ENCODE measurements at regions not wholly inside any gene's neighbourhood (a gene's known extent, or its start where the extent isn't known, plus 50 kb on each side); places are given as distances from the start of the nearest gene placed in this dataset.
"Not testable (repeated sequence)": the region's sequence is repeated elsewhere in the genome, so short reads cannot be mapped to it uniquely, and the experiment has no call there.

DNA sequence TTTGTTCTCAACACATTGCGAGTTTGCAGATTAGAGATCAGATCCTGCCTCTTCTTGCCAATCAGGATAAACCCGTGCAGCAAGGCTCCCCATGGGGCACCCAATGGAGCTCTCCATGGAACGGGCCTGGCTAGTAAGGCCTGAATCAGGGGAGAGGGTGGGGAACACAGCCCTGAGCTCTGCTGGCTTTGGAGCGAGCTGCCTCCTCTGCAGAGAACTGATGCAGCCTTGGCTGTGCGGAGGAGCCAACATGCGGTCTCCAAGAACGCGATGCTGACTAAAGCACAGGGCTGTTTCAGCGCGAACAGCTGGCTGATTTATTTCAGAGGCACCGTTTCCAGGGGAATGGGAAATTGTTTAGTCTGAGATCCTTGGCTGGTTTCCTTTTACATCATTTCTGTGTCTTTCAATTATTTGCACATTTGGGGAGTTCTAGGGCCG, 139.7 kb downstream of the TSEN15 start:
- Histone ChIP-seq H3K27ac (no peak overlapping the region), H3K9me3 (no peaks in the 10 kb centered on the region), H3K4me3 (no peak overlapping the region), H3K27me3 (replicated peaks in 1 of 7) (peaks cover 0 to 23% (median 0%) of the 10 kb centered on the region in 7 donors), H3K4me1 (peaks cover 0 to 3% (median 0%) of the 10 kb centered on the region in 6 donors), H3K36me3 (no peaks in the 10 kb centered on the region)
- no peak for TF ChIP-seq POLR2A (IDR thresholded peaks at IDR 0.05)
- TF ChIP-seq, protein P1, sequence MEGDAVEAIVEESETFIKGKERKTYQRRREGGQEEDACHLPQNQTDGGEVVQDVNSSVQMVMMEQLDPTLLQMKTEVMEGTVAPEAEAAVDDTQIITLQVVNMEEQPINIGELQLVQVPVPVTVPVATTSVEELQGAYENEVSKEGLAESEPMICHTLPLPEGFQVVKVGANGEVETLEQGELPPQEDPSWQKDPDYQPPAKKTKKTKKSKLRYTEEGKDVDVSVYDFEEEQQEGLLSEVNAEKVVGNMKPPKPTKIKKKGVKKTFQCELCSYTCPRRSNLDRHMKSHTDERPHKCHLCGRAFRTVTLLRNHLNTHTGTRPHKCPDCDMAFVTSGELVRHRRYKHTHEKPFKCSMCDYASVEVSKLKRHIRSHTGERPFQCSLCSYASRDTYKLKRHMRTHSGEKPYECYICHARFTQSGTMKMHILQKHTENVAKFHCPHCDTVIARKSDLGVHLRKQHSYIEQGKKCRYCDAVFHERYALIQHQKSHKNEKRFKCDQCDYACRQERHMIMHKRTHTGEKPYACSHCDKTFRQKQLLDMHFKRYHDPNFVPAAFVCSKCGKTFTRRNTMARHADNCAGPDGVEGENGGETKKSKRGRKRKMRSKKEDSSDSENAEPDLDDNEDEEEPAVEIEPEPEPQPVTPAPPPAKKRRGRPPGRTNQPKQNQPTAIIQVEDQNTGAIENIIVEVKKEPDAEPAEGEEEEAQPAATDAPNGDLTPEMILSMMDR (IDR thresholded peaks at IDR 0.05 in 8 of 11, conservative IDR thresholded peaks at IDR 0.05 in 3 of 11) = no peak
- TF ChIP-seq POLR2AphosphoS5 (IDR thresholded peaks at IDR 0.05) = no peak
- 47 to 80% (median 59%) methylated on average over 12 of the region's 12 CpGs for WGBS, 5 donors
- DNase-seq = no peak
- intact Hi-C loops (cut with DNase I; ENCODE audit: low total_unique reads) = no loop called here

DNA sequence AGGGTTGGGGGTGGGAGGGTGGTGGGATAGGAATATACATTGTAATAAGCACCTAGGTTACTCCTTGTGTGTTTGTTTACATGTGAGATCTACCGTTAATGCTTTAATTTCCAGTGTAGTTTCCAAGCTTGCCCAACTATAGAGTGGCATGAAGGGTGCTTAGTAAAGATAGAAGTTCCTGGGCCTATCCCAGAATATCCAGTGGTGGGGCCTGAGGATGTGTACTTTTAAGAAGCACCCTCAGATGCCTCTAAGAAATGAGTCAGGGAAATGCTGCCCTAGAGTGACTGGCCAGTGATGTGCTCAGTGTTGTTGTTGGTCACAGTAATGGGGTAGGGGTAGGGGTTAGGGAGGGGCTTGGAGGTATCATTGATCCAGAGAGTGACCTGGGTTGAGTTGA, 141.3 kb downstream of the TSEN15 start:
- intact Hi-C loops (cut with DNase I; ENCODE audit: low total_unique reads) = no loop called here
- 88 to 100% (median 92%) methylated on average over 1 of the region's 1 CpG for WGBS, 5 donors
- Histone ChIP-seq H3K9me3 (no peaks in the 10 kb centered on the region), H3K4me3 (no peak overlapping the region), H3K27ac (no peak overlapping the region), H3K36me3 (no peaks in the 10 kb centered on the region), H3K27me3 (replicated peaks in 1 of 7) (peaks cover 0 to 23% (median 0%) of the 10 kb centered on the region in 7 donors), H3K4me1 (peaks cover 0 to 3% (median 0%) of the 10 kb centered on the region in 6 donors)
- TF ChIP-seq POLR2AphosphoS5 (IDR thresholded peaks at IDR 0.05) = no peak
- TF ChIP-seq, protein P1 (IDR thresholded peaks at IDR 0.05 in 8 of 11, conservative IDR thresholded peaks at IDR 0.05 in 3 of 11) = no peak
- TF ChIP-seq POLR2A (IDR thresholded peaks at IDR 0.05) = no peak
- DNase-seq = no peak

DNA sequence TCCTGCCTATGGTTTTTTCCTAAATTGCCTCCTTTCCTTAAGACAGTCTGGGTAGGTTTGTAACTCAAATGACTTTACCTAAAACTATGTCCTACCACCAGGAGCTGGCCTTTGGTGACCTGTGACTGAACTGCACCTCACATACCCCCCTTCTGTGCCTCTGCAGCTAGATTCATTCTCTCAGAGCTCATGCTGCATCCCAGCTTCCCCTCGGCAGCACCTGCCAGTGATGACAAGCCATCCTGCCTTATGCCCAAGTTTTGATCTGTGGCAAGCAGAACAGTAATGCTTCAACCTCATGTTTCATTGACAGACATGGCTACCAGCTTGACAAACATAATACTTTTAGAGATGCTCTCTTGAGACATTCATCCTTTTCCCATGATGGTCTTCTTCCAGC, 141.9 kb downstream of the TSEN15 start:
- peaks cover 0 to 23% (median 0%) of the 10 kb centered on the region in 7 donors for H3K27me3 ChIP-seq (replicated peaks in 1 of 7)
- H3K4me1 ChIP-seq = peaks cover 0 to 3% (median 0%) of the 10 kb centered on the region in 6 donors
- no peaks in the 10 kb centered on the region for H3K36me3 ChIP-seq
- H3K9me3 ChIP-seq = no peaks in the 10 kb centered on the region
- no peak for DNase-seq
- H3K27ac ChIP-seq = no peak overlapping the region
- WGBS, 5 donors = 93 to 100% (median 94%) methylated on average over 1 of the region's 1 CpG
- no peak overlapping the region for H3K4me3 ChIP-seq
- TF ChIP-seq POLR2AphosphoS5 (IDR thresholded peaks at IDR 0.05) (no peak), POLR2A (IDR thresholded peaks at IDR 0.05) (no peak)
- TF ChIP-seq, protein P1 (IDR thresholded peaks at IDR 0.05 in 8 of 11, conservative IDR thresholded peaks at IDR 0.05 in 3 of 11) = no peak
- intact Hi-C loops (cut with DNase I; ENCODE audit: low total_unique reads) = no loop called here

DNA sequence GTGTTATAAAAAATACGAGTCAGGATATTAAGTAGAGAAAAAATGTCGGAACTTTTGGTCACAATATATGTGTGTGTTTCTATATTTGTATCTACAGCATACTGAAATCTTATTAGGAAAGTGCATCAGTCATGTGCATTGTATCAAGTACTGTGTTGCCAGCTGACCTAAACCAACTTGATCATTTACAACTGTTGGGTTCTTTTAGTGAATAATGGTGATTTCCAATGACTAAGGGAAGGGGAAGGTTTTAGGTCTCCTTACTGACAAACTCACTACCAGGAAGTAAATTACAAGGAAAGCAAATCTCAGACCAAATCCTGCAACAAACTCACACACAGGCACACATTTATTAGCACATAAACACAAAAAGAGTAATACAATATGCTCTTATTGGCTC, 142.7 kb downstream of the TSEN15 start:
- peaks cover 0 to 3% (median 0%) of the 10 kb centered on the region in 6 donors for H3K4me1 ChIP-seq
- no peak for DNase-seq
- H3K9me3 ChIP-seq = no peaks in the 10 kb centered on the region
- no peak overlapping the region for H3K4me3 ChIP-seq
- peaks cover 0 to 23% (median 0%) of the 10 kb centered on the region in 7 donors for H3K27me3 ChIP-seq (replicated peaks in 1 of 7)
- 90 to 95% (median 94%) methylated on average over 2 of the region's 2 CpGs for WGBS, 5 donors
- no peak overlapping the region for H3K27ac ChIP-seq
- H3K36me3 ChIP-seq = no peaks in the 10 kb centered on the region
- TF ChIP-seq, protein P1 (IDR thresholded peaks at IDR 0.05 in 8 of 11, conservative IDR thresholded peaks at IDR 0.05 in 3 of 11) = no peak
- TF ChIP-seq POLR2AphosphoS5 (IDR thresholded peaks at IDR 0.05) (no peak), POLR2A (IDR thresholded peaks at IDR 0.05) (no peak)
- intact Hi-C loops (cut with DNase I; ENCODE audit: low total_unique reads) = no loop called here

DNA sequence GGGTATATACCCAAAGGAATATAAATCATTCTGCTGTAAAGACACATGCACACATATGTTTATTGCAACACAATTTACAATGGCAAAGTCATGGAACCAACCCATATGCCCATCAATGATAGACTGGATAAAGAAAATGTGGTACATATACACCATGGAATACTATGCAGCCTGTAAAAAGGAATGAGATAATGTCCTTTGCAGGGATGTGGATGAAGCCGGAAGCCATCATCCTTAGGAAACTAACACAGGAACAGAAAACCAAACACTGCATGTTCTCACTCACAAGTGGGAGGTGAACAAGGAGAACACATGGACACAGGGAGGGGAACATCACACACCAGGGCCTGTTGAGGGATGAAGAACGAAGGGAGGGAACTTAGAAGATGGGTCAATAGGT, 144.2 kb downstream of the TSEN15 start:
- H3K36me3 ChIP-seq; H3K4me1 ChIP-seq; H3K27ac ChIP-seq; intact Hi-C loops (cut with DNase I; ENCODE audit: low total_unique reads); H3K4me3 ChIP-seq; DNase-seq; H3K9me3 ChIP-seq: not testable (repeated sequence)
- WGBS, 5 donors = 78 to 95% (median 91%) methylated on average over 2 of the region's 2 CpGs
- H3K27me3 ChIP-seq (replicated peaks in 1 of 7) = peaks cover 0 to 19% (median 0%) of the 10 kb centered on the region in 7 donors

Measured in spleen (tissue), 11 donors.